ENCODE measurements at regions not wholly inside any gene's neighbourhood (a gene's known extent, or its start where the extent isn't known, plus 50 kb on each side); places are given as distances from the start of the nearest gene placed in this dataset.

GRCh38 chr5:136516637-136517036, 151.3 kb upstream of the TRPC7 start:
- no peak overlapping the region for H4K91ac ChIP-seq (ENCODE audit: insufficient read depth, low read depth, low read length)
- dilution Hi-C loops (cut with HindIII; ENCODE audit: low sequenced_read_pairs, unreplicated experiment) = no loop called here
- no peak overlapping the region for H2AFZ ChIP-seq (replicated peaks; ENCODE audit: low read length, poor library complexity)
- no peak overlapping the region for H3K23ac ChIP-seq (ENCODE audit: low read depth, low read length)
- in situ Hi-C loops (cut with MboI; ENCODE audit: low sequenced_read_pairs) = no loop called here
- no peak overlapping the region for H2BK15ac ChIP-seq (ENCODE audit: low read depth, low read length)
- intact Hi-C loops (cut with micrococcal nuclease) = no loop called here
- H2BK5ac ChIP-seq (ENCODE audit: low read depth, low read length, poor library complexity, severe bottlenecking) = no peak overlapping the region
- H2AK5ac ChIP-seq (ENCODE audit: low read depth, low read length) = no peak overlapping the region
- H3K14ac ChIP-seq (replicated peaks; ENCODE audit: low read depth, low read length) = no peak overlapping the region
- H3K27ac ChIP-seq (ENCODE audit: insufficient read depth, low read length) = no peak overlapping the region
- no peak overlapping the region for H3K4me3 ChIP-seq (ENCODE audit: insufficient read depth, low read depth, low read length)
- H2AK9ac ChIP-seq (replicated peaks; ENCODE audit: low read depth, low read length, poor library complexity) = no peak overlapping the region
- no peaks in the 10 kb centered on the region for H3K4me1 ChIP-seq (ENCODE audit: control insufficient read depth, insufficient read depth, low read length)
- H3K18ac ChIP-seq (ENCODE audit: low read depth, low read length) = no peak overlapping the region
- H3K4me2 ChIP-seq (ENCODE audit: low read depth, low read length) = no peak overlapping the region
- H2BK120ac ChIP-seq (ENCODE audit: low read depth, low read length) = no peak overlapping the region
- no peaks in the 10 kb centered on the region for H3K36me3 ChIP-seq (ENCODE audit: control insufficient read depth, insufficient read depth, low read length)
- no peaks in the 10 kb centered on the region for H3K9me1 ChIP-seq (ENCODE audit: insufficient read depth, low read length)
- no peaks in the 10 kb centered on the region for H3K79me1 ChIP-seq (ENCODE audit: low read depth in 1 of 2, low read length in 2 of 2)
- no TSS peak for BruUV-seq (replicated peaks)
- H3K56ac ChIP-seq (ENCODE audit: extremely low read depth, insufficient read depth, low read length) = no peak overlapping the region
- ATAC-seq (ENCODE audit: low read depth) (no peak), DNase-seq (no peak)
- no peak overlapping the region for H3K4ac ChIP-seq (ENCODE audit: low read depth, low read length)
- TF ChIP-seq ELK1 (IDR thresholded peaks at IDR 0.05; ENCODE audit: borderline replicate concordance, low read depth, low read length) (no peak), POLR2A (IDR thresholded peaks at IDR 0.05; ENCODE audit: low read depth, low read length) (no peak), MAFK (IDR thresholded peaks at IDR 0.05; ENCODE audit: low read depth, low read length) (no peak), NFE2L2 (IDR thresholded peaks at IDR 0.05; ENCODE audit: low read depth, low read length) (no peak), CTCF (conservative IDR thresholded peaks at IDR 0.05; ENCODE audit: low read depth, low read length) (no peak), FOS (IDR thresholded peaks at IDR 0.05; ENCODE audit: low read depth, low read length) (no peak), CEBPB (IDR thresholded peaks at IDR 0.05; ENCODE audit: low read depth, low read length) (no peak), RAD21 (IDR thresholded peaks at IDR 0.05; ENCODE audit: low read length) (no peak), RFX5 (IDR thresholded peaks at IDR 0.05; ENCODE audit: low read depth, low read length) (no peak)
- no peak overlapping the region for H3K9ac ChIP-seq (ENCODE audit: low read depth, low read length)
- no peaks in the 10 kb centered on the region for H4K20me1 ChIP-seq (ENCODE audit: insufficient read depth, low read length)
- no peaks in the 10 kb centered on the region for H3K27me3 ChIP-seq (ENCODE audit: control insufficient read depth, insufficient read depth, low read length)
- POLR2A ChIA-PET (ENCODE audit: unreplicated experiment) = no interaction called here
- no peak overlapping the region for H4K8ac ChIP-seq (ENCODE audit: low read depth in 2 of 2, low read length in 2 of 2)
- no peak overlapping the region for H4K5ac ChIP-seq (ENCODE audit: low read depth, low read length)
- H3K9me3 ChIP-seq (ENCODE audit: control insufficient read depth, insufficient read depth, low read length) = 0 out of 2 replicates have a peak, but pooled peaks cover 2% of the 10 kb centered on the region
- no CpG with 5 or more reads among the region's 3 CpGs for WGBS, 2 experiments (ENCODE audit: extremely low coverage in 2 of 2, insufficient read length in 1 of 2)
- H2BK20ac ChIP-seq (ENCODE audit: low read depth, low read length) = no peak overlapping the region
- CTCF ChIA-PET = no interaction called here

All from IMR-90 (cell line).